ENCODE measurements at regions not wholly inside any gene's neighbourhood (a gene's known extent, or its start where the extent isn't known, plus 50 kb on each side); places are given as distances from the start of the nearest gene placed in this dataset.

- 0% methylated on average over 2 of the region's 4 CpGs for WGBS (ENCODE audit: missing lambda C conversion rate)
- ChIA-PET CTCF (interaction anchor here (1.2 kb wide), 1 partner anchor 13 kb away, joined by 5 read pairs; no protein-coding TSS in a partner anchor), POLR2A (no interaction called here)
- ATAC-seq (no peak), DNase-seq (ENCODE audit: low read depth in 1 of 2, low spot score in 1 of 2) (no peak), FAIRE-seq (no peak)
- Histone ChIP-seq H3K4me2 (no peak overlapping the region), H3K4me3 (no peak overlapping the region), H3K9me3 (peaks cover 8% of the 10 kb centered on the region; the same call in 2 of the 3 replicates), H3K4me1 (peaks cover 3% of the 10 kb centered on the region; the same call in 1 of the 3 replicates), H3K27ac (no peak overlapping the region)
- TF ChIP-seq SREBF2 (IDR thresholded peaks at IDR 0.05), result no peak
- no peak for TF ChIP-seq RARB (CRISPR knock-in tag; IDR thresholded peaks at IDR 0.05)
Measured at GRCh38 chr22:22392131-22392530, 116.4 kb downstream of the ZNF280B start.

GRCh38 chr22:22394591-22394990 lies 114.0 kb downstream of the ZNF280B start:
- TF ChIP-seq ELK1 (IDR thresholded peaks at IDR 0.05; ENCODE audit: low read depth, low read length) (no peak), CHD4 (IDR thresholded peaks at IDR 0.05; ENCODE audit: borderline replicate concordance) (no peak), POLR2A (IDR thresholded peaks at IDR 0.05; ENCODE audit: low read length) (no peak), CHD2 (IDR thresholded peaks at IDR 0.05; ENCODE audit: low read length, partially characterized antibody) (no peak), HMGXB4 (CRISPR knock-in tag; IDR thresholded peaks at IDR 0.05; ENCODE audit: borderline replicate concordance) (no peak), HDAC2 (IDR thresholded peaks at IDR 0.05) (no peak), RFX5 (IDR thresholded peaks at IDR 0.05) (no peak), POLR2AphosphoS2 (conservative IDR thresholded peaks at IDR 0.05; ENCODE audit: low read length) (no peak), NPAS2 (CRISPR knock-in tag; IDR thresholded peaks at IDR 0.05; ENCODE audit: borderline replicate concordance) (no peak), CBX2 (IDR thresholded peaks at IDR 0.05; ENCODE audit: borderline replicate concordance, low read depth) (no peak), ZSCAN20 (CRISPR knock-in tag; IDR thresholded peaks at IDR 0.05) (no peak), MAZ (IDR thresholded peaks at IDR 0.05; ENCODE audit: borderline replicate concordance, low read depth, low read length) (no peak), PBX3 (IDR thresholded peaks at IDR 0.05) (no peak)
- FAIRE-seq (no peak), DNase-seq (ENCODE audit: low read depth in 1 of 2, low spot score in 1 of 2) (no peak), ATAC-seq (no peak)
- Histone ChIP-seq H3K4me1 (peaks cover 12% of the 10 kb centered on the region), H3K9me3 (peaks cover 8% of the 10 kb centered on the region; the same call in 2 of the 3 replicates), H3K4me2 (no peak overlapping the region), H3K4me3 (no peak overlapping the region), H3K27ac (no peak overlapping the region)
- ChIA-PET CTCF (interaction anchor here (1.1 kb wide), 1 partner anchor 393 kb away, joined by 3 read pairs; no protein-coding TSS in a partner anchor), POLR2A (no interaction called here)
- WGBS (ENCODE audit: missing lambda C conversion rate), result 58% methylated on average over 1 of the region's 1 CpG

- CTCF ChIA-PET, result interaction anchor here (0.6 to 0.7 kb wide), 2 partner anchors 15 kb away, joined by 3 read pairs; no protein-coding TSS in a partner anchor
- FAIRE-seq (no peak), ATAC-seq (no peak), DNase-seq (ENCODE audit: low read depth in 1 of 2, low spot score in 1 of 2) (no peak)
- Histone ChIP-seq H3K4me2 (no peak overlapping the region), H3K27ac (no peak overlapping the region), H3K4me3 (no peak overlapping the region), H3K4me1 (peaks cover 12% of the 10 kb centered on the region), H3K9me3 (peaks cover 8% of the 10 kb centered on the region; the same call in 2 of the 3 replicates)
- WGBS (ENCODE audit: missing lambda C conversion rate), result no CpG with 5 or more reads among the region's 3 CpGs
- POLR2A ChIA-PET, result no interaction called here
- no peak for TF ChIP-seq NR3C1 (IDR thresholded peaks at IDR 0.05)
- no peak for TF ChIP-seq CBX8 (IDR thresholded peaks at IDR 0.05)
- no peak for TF ChIP-seq JUNB (IDR thresholded peaks at IDR 0.05)
- TF ChIP-seq MAZ (IDR thresholded peaks at IDR 0.05; ENCODE audit: borderline replicate concordance, low read depth, low read length), result no peak
- TF ChIP-seq CHD2 (IDR thresholded peaks at IDR 0.05; ENCODE audit: low read length, partially characterized antibody), result no peak
- TF ChIP-seq HOXB13 (CRISPR knock-in tag; IDR thresholded peaks at IDR 0.05; ENCODE audit: low read depth), result no peak
- no peak for TF ChIP-seq EHMT2 (IDR thresholded peaks at IDR 0.05; ENCODE audit: low read depth)
- no peak for TF ChIP-seq ESRRA (IDR thresholded peaks at IDR 0.05; ENCODE audit: borderline replicate concordance, low read length)
- no peak for TF ChIP-seq REST (IDR thresholded peaks at IDR 0.05)
- TF ChIP-seq HES2 (IDR thresholded peaks at IDR 0.05), result no peak
- no peak for TF ChIP-seq BCL3 (IDR thresholded peaks at IDR 0.05)
- no peak for TF ChIP-seq FOXS1 (CRISPR knock-in tag; IDR thresholded peaks at IDR 0.05)
Measured at GRCh38 chr22:22395245-22395644, 113.3 kb downstream of the ZNF280B start.

Data from A549 (cell line).